HG03439 (cell line): ENCODE measurements at regions not wholly inside any gene's neighbourhood (a gene's known extent, or its start where the extent isn't known, plus 50 kb on each side); places are given as distances from the start of the nearest gene placed in this dataset.
"Not testable (repeated sequence)": the region's sequence is repeated elsewhere in the genome, so short reads cannot be mapped to it uniquely, and the experiment has no call there.

Experiments
- ATAC-seq: cut with Tn5 transposase; IDR thresholded peaks from one replicate; pipeline ENCODE4 v1.9.1; 2021; ENCODE audit warnings: mild to moderate bottlenecking, moderate library complexity; ENCODE audit not compliant: unreplicated experiment

GRCh38 chr4:84146300-84146959 is 352.7 kb downstream of the NKX6-1 start:
- no peak for ATAC-seq

- ATAC-seq, result no peak
Observed at GRCh38 chr4:84145176-84145575, 353.9 kb downstream of the NKX6-1 start.

GRCh38 chr4:84126911-84127310 is 372.2 kb downstream of the NKX6-1 start:
- not testable (repeated sequence) for ATAC-seq

GRCh38 chr4:84126061-84126787 is 372.9 kb downstream of the NKX6-1 start:
- no peak for ATAC-seq

- ATAC-seq, result no peak
Observed at GRCh38 chr4:84110040-84110439, 389.1 kb downstream of the NKX6-1 start.

- ATAC-seq, result not testable (repeated sequence)
Observed at GRCh38 chr4:84101653-84102625, 397.2 kb downstream of the NKX6-1 start.

GRCh38 chr4:84100071-84100470 is 399.0 kb downstream of the NKX6-1 start:
- no peak for ATAC-seq

- ATAC-seq, result no peak
Observed at GRCh38 chr4:84099599-84099998, 399.5 kb downstream of the NKX6-1 start.

GRCh38 chr4:84091266-84091665 is 407.8 kb downstream of the NKX6-1 start:
- ATAC-seq, result no peak

GRCh38 chr4:84089652-84090437 is 409.2 kb downstream of the NKX6-1 start:
- no peak for ATAC-seq

- ATAC-seq, result no peak
Observed at GRCh38 chr4:84085986-84086385, 413.1 kb downstream of the NKX6-1 start.

GRCh38 chr4:84070289-84070688 is 428.8 kb downstream of the NKX6-1 start:
- no peak for ATAC-seq

GRCh38 chr4:84063619-84064018 is 435.5 kb downstream of the NKX6-1 start:
- no peak for ATAC-seq

GRCh38 chr4:84058201-84058600 is 440.9 kb downstream of the NKX6-1 start:
- ATAC-seq, result no peak

GRCh38 chr4:84051639-84052038 is 447.5 kb downstream of the NKX6-1 start:
- no peak for ATAC-seq

- ATAC-seq, result no peak
Observed at GRCh38 chr4:84051089-84051488, 448.0 kb downstream of the NKX6-1 start.

- ATAC-seq, result no peak
Observed at GRCh38 chr4:84050015-84050414, 449.1 kb downstream of the NKX6-1 start.

GRCh38 chr4:84046551-84046950 is 452.5 kb downstream of the NKX6-1 start:
- no peak for ATAC-seq

- no peak for ATAC-seq
Observed at GRCh38 chr4:84041426-84041825, 457.7 kb downstream of the NKX6-1 start.

- ATAC-seq, result no peak
Observed at GRCh38 chr4:84035568-84035967, 463.5 kb downstream of the NKX6-1 start.

GRCh38 chr4:84032372-84032771 is 466.7 kb downstream of the NKX6-1 start:
- ATAC-seq, result peak; percentile 92
